OCI-LY7 (cell line): ENCODE measurements at regions not wholly inside any gene's neighbourhood (a gene's known extent, or its start where the extent isn't known, plus 50 kb on each side); places are given as distances from the start of the nearest gene placed in this dataset.

Source experiments
- EZH2phosphoT487 ChIP-seq: fragments of 200-600 bp; sonication (generic); IDR thresholded peaks from 2 replicates; pipeline ENCODE4 v1.6.1; 2018; ENCODE audit warnings: low read depth, borderline replicate concordance, mild to moderate bottlenecking, mixed run types, antibody characterized with exemption, low read length, moderate library complexity, mixed read lengths
- TF ChIP-seq, protein P1 (sequence below): fragments of 200-600 bp; sonication (generic); conservative IDR thresholded peaks from 2 replicates; pipeline ENCODE4 v1.5.1; 2014; ENCODE audit warnings: mild to moderate bottlenecking, antibody characterized with exemption, low read length, moderate library complexity, mixed read lengths

GRCh38 chr9:28926306-28926705 lies 1353.0 kb upstream of the C9orf72 start:
- TF ChIP-seq, protein P1, sequence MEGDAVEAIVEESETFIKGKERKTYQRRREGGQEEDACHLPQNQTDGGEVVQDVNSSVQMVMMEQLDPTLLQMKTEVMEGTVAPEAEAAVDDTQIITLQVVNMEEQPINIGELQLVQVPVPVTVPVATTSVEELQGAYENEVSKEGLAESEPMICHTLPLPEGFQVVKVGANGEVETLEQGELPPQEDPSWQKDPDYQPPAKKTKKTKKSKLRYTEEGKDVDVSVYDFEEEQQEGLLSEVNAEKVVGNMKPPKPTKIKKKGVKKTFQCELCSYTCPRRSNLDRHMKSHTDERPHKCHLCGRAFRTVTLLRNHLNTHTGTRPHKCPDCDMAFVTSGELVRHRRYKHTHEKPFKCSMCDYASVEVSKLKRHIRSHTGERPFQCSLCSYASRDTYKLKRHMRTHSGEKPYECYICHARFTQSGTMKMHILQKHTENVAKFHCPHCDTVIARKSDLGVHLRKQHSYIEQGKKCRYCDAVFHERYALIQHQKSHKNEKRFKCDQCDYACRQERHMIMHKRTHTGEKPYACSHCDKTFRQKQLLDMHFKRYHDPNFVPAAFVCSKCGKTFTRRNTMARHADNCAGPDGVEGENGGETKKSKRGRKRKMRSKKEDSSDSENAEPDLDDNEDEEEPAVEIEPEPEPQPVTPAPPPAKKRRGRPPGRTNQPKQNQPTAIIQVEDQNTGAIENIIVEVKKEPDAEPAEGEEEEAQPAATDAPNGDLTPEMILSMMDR = no peak
- no peak for TF ChIP-seq EZH2phosphoT487
